Tibial nerve (tissue), 4 donors: ENCODE measurements at regions not wholly inside any gene's neighbourhood (a gene's known extent, or its start where the extent isn't known, plus 50 kb on each side); places are given as distances from the start of the nearest gene placed in this dataset.

Source experiments
- CTCF ChIP-seq, 5 experiments: fragments of 200-600 bp in 3 of 5; fragments of 450-650 bp in 2 of 5; sonication (generic) in 3 of 5; IDR thresholded peaks; one replicate each; pipeline ENCODE4 v1.5.1; 2016 to 2019; ENCODE audit warnings: antibody characterized with exemption in 5 of 5, mild to moderate bottlenecking in 3 of 5, moderate library complexity in 2 of 5
- EP300 ChIP-seq, 2 donors: sonication (generic); formaldehyde crosslinking; IDR thresholded peaks; one replicate each; pipeline ENCODE4 v1.6.1; 2017; ENCODE audit warnings: antibody characterized with exemption in 2 of 2, mild to moderate bottlenecking in 1 of 2

- TF ChIP-seq CTCF (IDR thresholded peaks at IDR 0.05) (no peak), EP300 (IDR thresholded peaks at IDR 0.05) (no peak)
These were observed 149.9 kb upstream of the GAS1 start for GRCh38 chr9:87097238-87097637.
